B cell (primary cell): ENCODE measurements at regions not wholly inside any gene's neighbourhood (a gene's known extent, or its start where the extent isn't known, plus 50 kb on each side); places are given as distances from the start of the nearest gene placed in this dataset.

Experiments used
- EZH2 ChIP-seq: IDR thresholded peaks from 2 replicates; pipeline ENCODE4 v1.6.1; 2012; ENCODE audit warnings: borderline replicate concordance, low read depth, mild to moderate bottlenecking, moderate library complexity, low read length; ENCODE audit not compliant: insufficient read depth, poor library complexity, severe bottlenecking
- TF ChIP-seq, protein P1 (sequence below): fragments of 200-600 bp; IDR thresholded peaks from one replicate; pipeline ENCODE4 v1.8.0; 2022; ENCODE audit warnings: antibody characterized with exemption, mild to moderate bottlenecking

DNA sequence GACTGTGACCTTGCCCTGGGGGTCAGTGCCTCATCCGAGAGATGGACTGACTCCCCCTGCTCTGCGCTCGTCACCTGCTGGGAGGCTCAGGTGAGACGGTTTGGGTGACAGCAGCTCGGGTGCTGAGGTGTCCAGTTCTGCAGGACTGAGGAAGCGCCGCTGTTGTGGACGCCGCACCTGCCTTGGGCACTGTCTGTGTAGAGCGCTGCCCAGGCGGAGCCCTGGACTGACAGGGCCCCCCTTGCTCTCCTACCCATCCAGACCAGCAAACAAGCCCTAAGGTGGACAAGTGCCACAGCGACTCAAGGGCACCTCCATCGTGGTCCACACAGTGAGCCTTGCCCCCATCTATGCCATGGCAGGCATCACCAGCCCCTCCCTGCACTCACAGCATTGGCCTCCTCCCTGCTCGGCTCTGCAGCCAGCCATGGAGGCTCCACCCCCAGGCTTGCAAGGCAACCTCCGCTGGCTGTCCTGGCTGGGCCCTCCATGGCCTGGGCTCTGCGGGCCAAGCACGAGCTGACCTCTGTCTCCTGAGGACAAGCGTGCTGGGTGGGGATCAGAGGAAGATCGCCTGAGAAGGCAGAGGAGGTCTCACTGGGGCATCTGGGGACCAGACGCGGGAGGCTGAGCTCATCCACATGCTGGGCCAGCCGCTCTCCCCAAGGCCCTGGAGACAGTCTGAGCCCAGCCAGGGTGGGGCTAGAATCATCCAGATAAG is 87.1 kb upstream of the COL5A1 start:
- TF ChIP-seq, protein P1, sequence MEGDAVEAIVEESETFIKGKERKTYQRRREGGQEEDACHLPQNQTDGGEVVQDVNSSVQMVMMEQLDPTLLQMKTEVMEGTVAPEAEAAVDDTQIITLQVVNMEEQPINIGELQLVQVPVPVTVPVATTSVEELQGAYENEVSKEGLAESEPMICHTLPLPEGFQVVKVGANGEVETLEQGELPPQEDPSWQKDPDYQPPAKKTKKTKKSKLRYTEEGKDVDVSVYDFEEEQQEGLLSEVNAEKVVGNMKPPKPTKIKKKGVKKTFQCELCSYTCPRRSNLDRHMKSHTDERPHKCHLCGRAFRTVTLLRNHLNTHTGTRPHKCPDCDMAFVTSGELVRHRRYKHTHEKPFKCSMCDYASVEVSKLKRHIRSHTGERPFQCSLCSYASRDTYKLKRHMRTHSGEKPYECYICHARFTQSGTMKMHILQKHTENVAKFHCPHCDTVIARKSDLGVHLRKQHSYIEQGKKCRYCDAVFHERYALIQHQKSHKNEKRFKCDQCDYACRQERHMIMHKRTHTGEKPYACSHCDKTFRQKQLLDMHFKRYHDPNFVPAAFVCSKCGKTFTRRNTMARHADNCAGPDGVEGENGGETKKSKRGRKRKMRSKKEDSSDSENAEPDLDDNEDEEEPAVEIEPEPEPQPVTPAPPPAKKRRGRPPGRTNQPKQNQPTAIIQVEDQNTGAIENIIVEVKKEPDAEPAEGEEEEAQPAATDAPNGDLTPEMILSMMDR, result no peak
- TF ChIP-seq EZH2, result no peak
